Muscle layer of duodenum (tissue), 2 donors: ENCODE measurements at regions not wholly inside any gene's neighbourhood (a gene's known extent, or its start where the extent isn't known, plus 50 kb on each side); places are given as distances from the start of the nearest gene placed in this dataset.

Experiments used
- H3K27ac ChIP-seq: one replicate; pipeline ENCODE4 v1.7.0; 2013; ENCODE audit warnings: mild to moderate bottlenecking, low read length
- H3K27me3 ChIP-seq: one replicate; pipeline ENCODE4 v1.7.0; 2013; ENCODE audit warnings: low read depth, mild to moderate bottlenecking, control low read depth, low read length
- H3K36me3 ChIP-seq, 2 donors: one replicate each; pipeline ENCODE4 v1.7.0; 2013; ENCODE audit warnings: low read length in 2 of 2, control low read depth in 1 of 2, mild to moderate bottlenecking in 1 of 2; ENCODE audit not compliant: insufficient read depth in 2 of 2, control insufficient read depth in 1 of 2
- H3K4me1 ChIP-seq, 2 donors: one replicate each; pipeline ENCODE4 v1.7.0; 2013; ENCODE audit warnings: low read length in 2 of 2, mild to moderate bottlenecking in 2 of 2, control low read depth in 1 of 2, moderate library complexity in 1 of 2; ENCODE audit not compliant: insufficient read depth in 2 of 2, control insufficient read depth in 1 of 2
- H3K4me3 ChIP-seq, 2 donors: one replicate each; pipeline ENCODE4 v1.7.0; 2013; ENCODE audit warnings: low read length in 2 of 2, low read depth in 1 of 2, mild to moderate bottlenecking in 1 of 2
- H3K9me3 ChIP-seq, 2 donors: one replicate each; pipeline ENCODE4 v1.7.0; 2013; ENCODE audit warnings: low read length in 2 of 2, control low read depth in 1 of 2, mild to moderate bottlenecking in 1 of 2; ENCODE audit not compliant: control insufficient read depth in 1 of 2
- donor health status: healthy.

GRCh38 chr1:234670967-234671626, 61.1 kb upstream of the IRF2BP2 start:
- Histone ChIP-seq H3K4me3 (no peak overlapping the region), H3K36me3 (no peaks in the 10 kb centered on the region), H3K4me1 (no peaks in the 10 kb centered on the region), H3K27me3 (no peaks in the 10 kb centered on the region), H3K27ac (no peak overlapping the region), H3K9me3 (peaks cover 0 to 9% of the 10 kb centered on the region in 2 donors)

- no peak overlapping the region for H3K4me3 ChIP-seq
- H3K9me3 ChIP-seq = peaks cover 0 to 9% of the 10 kb centered on the region in 2 donors
- no peaks in the 10 kb centered on the region for H3K36me3 ChIP-seq
- no peaks in the 10 kb centered on the region for H3K4me1 ChIP-seq
- no peaks in the 10 kb centered on the region for H3K27me3 ChIP-seq
- H3K27ac ChIP-seq = no peak overlapping the region
Measured at GRCh38 chr1:234669499-234669898, 59.5 kb upstream of the IRF2BP2 start.

- no peaks in the 10 kb centered on the region for H3K4me1 ChIP-seq
- peaks cover 0 to 9% of the 10 kb centered on the region in 2 donors for H3K9me3 ChIP-seq
- no peaks in the 10 kb centered on the region for H3K27me3 ChIP-seq
- no peak overlapping the region for H3K4me3 ChIP-seq
- H3K27ac ChIP-seq = no peak overlapping the region
- H3K36me3 ChIP-seq = no peaks in the 10 kb centered on the region
Measured at GRCh38 chr1:234668577-234668955, 58.6 kb upstream of the IRF2BP2 start.

GRCh38 chr1:234667600-234668576, 57.9 kb upstream of the IRF2BP2 start:
- H3K9me3 ChIP-seq = peaks cover 0 to 9% of the 10 kb centered on the region in 2 donors
- H3K36me3 ChIP-seq = no peaks in the 10 kb centered on the region
- H3K27ac ChIP-seq = no peak overlapping the region
- H3K4me1 ChIP-seq = no peaks in the 10 kb centered on the region
- H3K4me3 ChIP-seq = no peak overlapping the region
- H3K27me3 ChIP-seq = no peaks in the 10 kb centered on the region

GRCh38 chr1:234666761-234667160, 56.8 kb upstream of the IRF2BP2 start:
- no peak overlapping the region for H3K4me3 ChIP-seq
- no peak overlapping the region for H3K27ac ChIP-seq
- H3K36me3 ChIP-seq = no peaks in the 10 kb centered on the region

GRCh38 chr1:234665975-234666605, 56.1 kb upstream of the IRF2BP2 start:
- peaks cover 0 to 9% of the 10 kb centered on the region in 2 donors for H3K9me3 ChIP-seq
- no peaks in the 10 kb centered on the region for H3K4me1 ChIP-seq
- H3K27ac ChIP-seq = no peak overlapping the region
- H3K36me3 ChIP-seq = no peaks in the 10 kb centered on the region
- H3K27me3 ChIP-seq = no peaks in the 10 kb centered on the region
- H3K4me3 ChIP-seq = no peak overlapping the region

More at GRCh38 chr1:234666761-234667160, 56.8 kb upstream of the IRF2BP2 start:
- Histone ChIP-seq H3K9me3 (peaks cover 0 to 9% of the 10 kb centered on the region in 2 donors), H3K27me3 (no peaks in the 10 kb centered on the region), H3K4me1 (no peaks in the 10 kb centered on the region)

- H3K4me3 ChIP-seq = no peak overlapping the region
- no peaks in the 10 kb centered on the region for H3K36me3 ChIP-seq
- H3K27ac ChIP-seq = no peak overlapping the region
- H3K27me3 ChIP-seq = no peaks in the 10 kb centered on the region
- H3K9me3 ChIP-seq = no peaks in the 10 kb centered on the region
- peaks cover 5% of the 10 kb centered on the region in 2 donors for H3K4me1 ChIP-seq
Measured at GRCh38 chr1:234662148-234662547, 52.2 kb upstream of the IRF2BP2 start.

GRCh38 chr1:234661317-234661928, 51.4 kb upstream of the IRF2BP2 start:
- Histone ChIP-seq H3K27me3 (no peaks in the 10 kb centered on the region), H3K9me3 (no peaks in the 10 kb centered on the region), H3K36me3 (peaks cover 0 to 4% of the 10 kb centered on the region in 2 donors), H3K4me3 (no peak overlapping the region), H3K4me1 (peaks cover 5% of the 10 kb centered on the region in 2 donors), H3K27ac (no peak overlapping the region)

- peaks cover 5% of the 10 kb centered on the region in 2 donors for H3K4me1 ChIP-seq
- no peaks in the 10 kb centered on the region for H3K27me3 ChIP-seq
- H3K36me3 ChIP-seq = peaks cover 0 to 4% of the 10 kb centered on the region in 2 donors
- H3K9me3 ChIP-seq = no peaks in the 10 kb centered on the region
- H3K4me3 ChIP-seq = no peak overlapping the region
- H3K27ac ChIP-seq = no peak overlapping the region
Measured at GRCh38 chr1:234660536-234661316, 50.7 kb upstream of the IRF2BP2 start.
